HepG2 (cell line): ENCODE measurements at regions not wholly inside any gene's neighbourhood (a gene's known extent, or its start where the extent isn't known, plus 50 kb on each side); places are given as distances from the start of the nearest gene placed in this dataset.

Experiments
- CAMTA2 ChIP-seq: sonication (generic); formaldehyde crosslinking; IDR thresholded peaks from 2 replicates; pipeline ENCODE4 v1.4.0; 2020; ENCODE audit warnings: mild to moderate bottlenecking, missing genetic modification reagents, borderline replicate concordance
- CEBPB ChIP-seq: IDR thresholded peaks from 2 replicates; pipeline ENCODE4 v1.6.1; 2011; ENCODE audit warnings: low read depth, low read length, improper control_type of control experiment, borderline replicate concordance
- HDAC1 ChIP-seq: sonication (generic); formaldehyde crosslinking; IDR thresholded peaks from 2 replicates; pipeline ENCODE4 v1.5.1; 2020; ENCODE audit warnings: mild to moderate bottlenecking, missing genetic modification reagents
- HOXA9 ChIP-seq: sonication (generic); formaldehyde crosslinking; IDR thresholded peaks from 2 replicates; pipeline ENCODE4 v1.8.1; 2022; ENCODE audit warnings: missing genetic modification reagents, mild to moderate bottlenecking, moderate library complexity, borderline replicate concordance
- KDM1A ChIP-seq: IDR thresholded peaks from 2 replicates; pipeline ENCODE4 v1.6.1; 2016; ENCODE audit warnings: missing compliant biosample characterization
- NR2F2 ChIP-seq: IDR thresholded peaks from 2 replicates; pipeline ENCODE4 v1.6.1; 2012; ENCODE audit warnings: low read depth, inconsistent platforms, borderline replicate concordance
- PAWR ChIP-seq: sonication (generic); formaldehyde crosslinking; IDR thresholded peaks from 2 replicates; pipeline ENCODE4 v1.4.0; 2020; ENCODE audit warnings: missing genetic modification reagents, mild to moderate bottlenecking, borderline replicate concordance
- PHF21A ChIP-seq: sonication (generic); formaldehyde crosslinking; IDR thresholded peaks from 2 replicates; pipeline ENCODE4 v1.5.0; 2020; ENCODE audit warnings: mild to moderate bottlenecking, missing genetic modification reagents
- PITX1 ChIP-seq: sonication (generic); formaldehyde crosslinking; IDR thresholded peaks from 2 replicates; pipeline ENCODE4 v1.5.1; 2020; ENCODE audit warnings: mild to moderate bottlenecking, missing genetic modification reagents
- POLR2A ChIP-seq, 2 experiments: IDR thresholded peaks; 2 replicates each; pipeline ENCODE4 v1.6.1; 2011; ENCODE audit warnings: low read depth in 2 of 2, low read length in 2 of 2, mild to moderate bottlenecking in 1 of 2, moderate library complexity in 1 of 2; ENCODE audit not compliant: insufficient read depth in 1 of 2
- RBFOX2 ChIP-seq: fragments of 200-400 bp; formaldehyde crosslinking; IDR thresholded peaks from 2 replicates; pipeline ENCODE4 v1.6.1; 2017; ENCODE audit warnings: low read depth, mild to moderate bottlenecking, low read length
- ZBTB21 ChIP-seq: sonication (generic); formaldehyde crosslinking; IDR thresholded peaks from 2 replicates; pipeline ENCODE4 v1.4.0; 2020; ENCODE audit warnings: missing genetic modification reagents
- TF ChIP-seq, protein P1 (sequence below): sonication (generic); formaldehyde crosslinking; IDR thresholded peaks from 2 replicates; pipeline ENCODE4 v1.8.1; 2023; ENCODE audit warnings: mild to moderate bottlenecking, missing genetic modification reagents
- TF ChIP-seq, protein P2 (sequence below): sonication (generic); formaldehyde crosslinking; IDR thresholded peaks from 2 replicates; pipeline ENCODE4 v1.5.0; 2020; ENCODE audit warnings: mild to moderate bottlenecking, missing genetic modification reagents, moderate library complexity

DNA sequence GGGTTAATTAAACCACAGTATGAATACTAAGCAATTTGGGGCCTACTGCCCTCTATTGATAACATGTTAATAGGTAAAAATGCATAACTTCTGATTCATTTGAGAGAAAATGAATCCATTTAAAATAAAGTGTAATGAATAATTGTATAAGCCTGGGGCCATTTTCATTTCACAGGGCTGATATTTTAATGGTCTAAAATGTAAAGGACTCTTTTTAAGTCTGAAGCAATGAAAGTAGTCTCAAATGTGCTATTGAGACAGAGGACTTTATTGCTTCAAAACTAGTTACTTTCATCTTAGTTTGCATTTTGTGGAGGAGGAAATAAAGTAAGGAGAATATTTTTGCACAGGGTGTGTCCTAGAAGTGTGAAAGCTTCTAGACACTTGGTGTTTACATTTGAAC, 155.4 kb downstream of the TLR5 start:
- TF ChIP-seq RBFOX2 (no peak), POLR2A (IDR thresholded peaks at IDR 0.05; ENCODE audit: insufficient read depth in 1 of 2, low read depth in 2 of 2, low read length in 2 of 2) (no peak), HOXA9 (CRISPR knock-in tag) (no peak), CAMTA2 (CRISPR knock-in tag) (no peak), PITX1 (CRISPR knock-in tag) (no peak), HDAC1 (CRISPR knock-in tag) (no peak), CEBPB (no peak), ZBTB21 (CRISPR knock-in tag) (no peak), PAWR (no peak), PHF21A (CRISPR knock-in tag) (no peak), NR2F2 (no peak), KDM1A (CRISPR knock-in tag) (no peak)
- TF ChIP-seq, protein P1, sequence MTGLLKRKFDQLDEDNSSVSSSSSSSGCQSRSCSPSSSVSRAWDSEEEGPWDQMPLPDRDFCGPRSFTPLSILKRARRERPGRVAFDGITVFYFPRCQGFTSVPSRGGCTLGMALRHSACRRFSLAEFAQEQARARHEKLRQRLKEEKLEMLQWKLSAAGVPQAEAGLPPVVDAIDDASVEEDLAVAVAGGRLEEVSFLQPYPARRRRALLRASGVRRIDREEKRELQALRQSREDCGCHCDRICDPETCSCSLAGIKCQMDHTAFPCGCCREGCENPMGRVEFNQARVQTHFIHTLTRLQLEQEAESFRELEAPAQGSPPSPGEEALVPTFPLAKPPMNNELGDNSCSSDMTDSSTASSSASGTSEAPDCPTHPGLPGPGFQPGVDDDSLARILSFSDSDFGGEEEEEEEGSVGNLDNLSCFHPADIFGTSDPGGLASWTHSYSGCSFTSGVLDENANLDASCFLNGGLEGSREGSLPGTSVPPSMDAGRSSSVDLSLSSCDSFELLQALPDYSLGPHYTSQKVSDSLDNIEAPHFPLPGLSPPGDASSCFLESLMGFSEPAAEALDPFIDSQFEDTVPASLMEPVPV, result no peak
- TF ChIP-seq, protein P2, sequence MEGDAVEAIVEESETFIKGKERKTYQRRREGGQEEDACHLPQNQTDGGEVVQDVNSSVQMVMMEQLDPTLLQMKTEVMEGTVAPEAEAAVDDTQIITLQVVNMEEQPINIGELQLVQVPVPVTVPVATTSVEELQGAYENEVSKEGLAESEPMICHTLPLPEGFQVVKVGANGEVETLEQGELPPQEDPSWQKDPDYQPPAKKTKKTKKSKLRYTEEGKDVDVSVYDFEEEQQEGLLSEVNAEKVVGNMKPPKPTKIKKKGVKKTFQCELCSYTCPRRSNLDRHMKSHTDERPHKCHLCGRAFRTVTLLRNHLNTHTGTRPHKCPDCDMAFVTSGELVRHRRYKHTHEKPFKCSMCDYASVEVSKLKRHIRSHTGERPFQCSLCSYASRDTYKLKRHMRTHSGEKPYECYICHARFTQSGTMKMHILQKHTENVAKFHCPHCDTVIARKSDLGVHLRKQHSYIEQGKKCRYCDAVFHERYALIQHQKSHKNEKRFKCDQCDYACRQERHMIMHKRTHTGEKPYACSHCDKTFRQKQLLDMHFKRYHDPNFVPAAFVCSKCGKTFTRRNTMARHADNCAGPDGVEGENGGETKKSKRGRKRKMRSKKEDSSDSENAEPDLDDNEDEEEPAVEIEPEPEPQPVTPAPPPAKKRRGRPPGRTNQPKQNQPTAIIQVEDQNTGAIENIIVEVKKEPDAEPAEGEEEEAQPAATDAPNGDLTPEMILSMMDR (CRISPR knock-in tag), result no peak
